ENCODE measurements at regions not wholly inside any gene's neighbourhood (a gene's known extent, or its start where the extent isn't known, plus 50 kb on each side); places are given as distances from the start of the nearest gene placed in this dataset.

DNA sequence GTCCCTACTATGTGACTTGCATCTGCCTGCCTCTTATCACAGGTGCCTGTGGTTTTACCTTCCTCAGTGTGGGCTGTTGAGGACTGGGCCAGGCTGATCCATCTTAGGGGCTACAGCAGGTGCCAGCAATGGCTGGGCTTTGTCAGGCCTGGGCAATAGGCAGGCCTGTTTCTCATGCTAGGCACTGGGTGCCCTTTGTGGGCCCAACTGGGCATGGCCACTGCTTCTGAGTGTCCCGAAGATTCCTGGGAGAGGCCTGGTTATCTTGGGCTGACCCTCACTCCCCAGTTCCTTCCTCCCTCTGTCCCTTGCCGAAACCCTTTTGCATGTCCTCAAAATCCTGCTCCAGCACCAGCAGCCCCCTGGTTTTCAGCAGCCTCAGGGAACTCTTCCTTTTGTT, 1024.9 kb downstream of the KCNJ18 start:
- no peak for TF ChIP-seq POLR2AphosphoS5 (IDR thresholded peaks at IDR 0.05)
- TF ChIP-seq, protein P1, sequence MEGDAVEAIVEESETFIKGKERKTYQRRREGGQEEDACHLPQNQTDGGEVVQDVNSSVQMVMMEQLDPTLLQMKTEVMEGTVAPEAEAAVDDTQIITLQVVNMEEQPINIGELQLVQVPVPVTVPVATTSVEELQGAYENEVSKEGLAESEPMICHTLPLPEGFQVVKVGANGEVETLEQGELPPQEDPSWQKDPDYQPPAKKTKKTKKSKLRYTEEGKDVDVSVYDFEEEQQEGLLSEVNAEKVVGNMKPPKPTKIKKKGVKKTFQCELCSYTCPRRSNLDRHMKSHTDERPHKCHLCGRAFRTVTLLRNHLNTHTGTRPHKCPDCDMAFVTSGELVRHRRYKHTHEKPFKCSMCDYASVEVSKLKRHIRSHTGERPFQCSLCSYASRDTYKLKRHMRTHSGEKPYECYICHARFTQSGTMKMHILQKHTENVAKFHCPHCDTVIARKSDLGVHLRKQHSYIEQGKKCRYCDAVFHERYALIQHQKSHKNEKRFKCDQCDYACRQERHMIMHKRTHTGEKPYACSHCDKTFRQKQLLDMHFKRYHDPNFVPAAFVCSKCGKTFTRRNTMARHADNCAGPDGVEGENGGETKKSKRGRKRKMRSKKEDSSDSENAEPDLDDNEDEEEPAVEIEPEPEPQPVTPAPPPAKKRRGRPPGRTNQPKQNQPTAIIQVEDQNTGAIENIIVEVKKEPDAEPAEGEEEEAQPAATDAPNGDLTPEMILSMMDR (IDR thresholded peaks at IDR 0.05), result no peak
- TF ChIP-seq POLR2A (IDR thresholded peaks at IDR 0.05), result no peak

Data from stomach (tissue), 4 donors.